ENCODE measurements at regions not wholly inside any gene's neighbourhood (a gene's known extent, or its start where the extent isn't known, plus 50 kb on each side); places are given as distances from the start of the nearest gene placed in this dataset.

- TF ChIP-seq TAF1 (IDR thresholded peaks at IDR 0.05; ENCODE audit: low read depth, low read length) (no peak), PAX5 (IDR thresholded peaks at IDR 0.05; ENCODE audit: insufficient read depth, low read length, severe bottlenecking) (no peak), POLR2AphosphoS5 (IDR thresholded peaks at IDR 0.05; ENCODE audit: low read depth, low read length) (no peak), POU2F2 (IDR thresholded peaks at IDR 0.05; ENCODE audit: low read depth, low read length) (no peak), POLR2A (IDR thresholded peaks at IDR 0.05; ENCODE audit: low read depth, low read length) (no peak), SPI1 (IDR thresholded peaks at IDR 0.05; ENCODE audit: low read depth, low read length) (no peak)
- no peak for DNase-seq (ENCODE audit: insufficient read length, low spot score)
- FAIRE-seq, result no peak
Observed at GRCh38 chr13:44231786-44232516, 141.7 kb upstream of the SERP2 start.

GRCh38 chr13:44232774-44233173 lies 140.8 kb upstream of the SERP2 start:
- DNase-seq (ENCODE audit: insufficient read length, low spot score), result no peak
- TF ChIP-seq POLR2A (IDR thresholded peaks at IDR 0.05; ENCODE audit: low read depth, low read length), result no peak
- TF ChIP-seq SPI1 (IDR thresholded peaks at IDR 0.05; ENCODE audit: low read depth, low read length), result 0 out of 2 replicates have a peak, but pooled peaks have one; percentile 32
- TF ChIP-seq POLR2AphosphoS5 (IDR thresholded peaks at IDR 0.05; ENCODE audit: low read depth, low read length), result no peak
- FAIRE-seq, result no peak

GRCh38 chr13:44234566-44234965 lies 139.1 kb upstream of the SERP2 start:
- no peak for TF ChIP-seq SPI1 (IDR thresholded peaks at IDR 0.05; ENCODE audit: low read depth, low read length)
- no peak for TF ChIP-seq POLR2AphosphoS5 (IDR thresholded peaks at IDR 0.05; ENCODE audit: low read depth, low read length)
- no peak for TF ChIP-seq TAF1 (IDR thresholded peaks at IDR 0.05; ENCODE audit: low read depth, low read length)
- no peak for TF ChIP-seq POU2F2 (IDR thresholded peaks at IDR 0.05; ENCODE audit: low read depth, low read length)
- no peak for TF ChIP-seq POLR2A (IDR thresholded peaks at IDR 0.05; ENCODE audit: low read depth, low read length)
- TF ChIP-seq PAX5 (IDR thresholded peaks at IDR 0.05; ENCODE audit: insufficient read depth, low read length, severe bottlenecking), result no peak
- no peak for FAIRE-seq

GRCh38 chr13:44236370-44236769 lies 137.3 kb upstream of the SERP2 start:
- TF ChIP-seq POLR2A (IDR thresholded peaks at IDR 0.05; ENCODE audit: low read depth, low read length) (no peak), POLR2AphosphoS5 (IDR thresholded peaks at IDR 0.05; ENCODE audit: low read depth, low read length) (no peak), SPI1 (IDR thresholded peaks at IDR 0.05; ENCODE audit: low read depth, low read length) (no peak), TAF1 (IDR thresholded peaks at IDR 0.05; ENCODE audit: low read depth, low read length) (no peak), PAX5 (IDR thresholded peaks at IDR 0.05; ENCODE audit: insufficient read depth, low read length, severe bottlenecking) (no peak), POU2F2 (IDR thresholded peaks at IDR 0.05; ENCODE audit: low read depth, low read length) (no peak)
- FAIRE-seq (no peak), DNase-seq (ENCODE audit: insufficient read length, low spot score) (no peak)

More at GRCh38 chr13:44234566-44234965, 139.1 kb upstream of the SERP2 start:
- DNase-seq (ENCODE audit: insufficient read length, low spot score), result no peak

GRCh38 chr13:44236801-44237207 lies 136.8 kb upstream of the SERP2 start:
- no peak for TF ChIP-seq TAF1 (IDR thresholded peaks at IDR 0.05; ENCODE audit: low read depth, low read length)
- TF ChIP-seq POLR2A (IDR thresholded peaks at IDR 0.05; ENCODE audit: low read depth, low read length), result no peak
- no peak for TF ChIP-seq POLR2AphosphoS5 (IDR thresholded peaks at IDR 0.05; ENCODE audit: low read depth, low read length)
- no peak for TF ChIP-seq PAX5 (IDR thresholded peaks at IDR 0.05; ENCODE audit: insufficient read depth, low read length, severe bottlenecking)
- no peak for TF ChIP-seq POU2F2 (IDR thresholded peaks at IDR 0.05; ENCODE audit: low read depth, low read length)
- no peak for TF ChIP-seq SPI1 (IDR thresholded peaks at IDR 0.05; ENCODE audit: low read depth, low read length)
- DNase-seq (ENCODE audit: insufficient read length, low spot score) (no peak), FAIRE-seq (no peak)

- TF ChIP-seq PAX5 (IDR thresholded peaks at IDR 0.05; ENCODE audit: insufficient read depth, low read length, severe bottlenecking) (no peak), POU2F2 (IDR thresholded peaks at IDR 0.05; ENCODE audit: low read depth, low read length) (no peak), POLR2AphosphoS5 (IDR thresholded peaks at IDR 0.05; ENCODE audit: low read depth, low read length) (no peak), POLR2A (IDR thresholded peaks at IDR 0.05; ENCODE audit: low read depth, low read length) (no peak), TAF1 (IDR thresholded peaks at IDR 0.05; ENCODE audit: low read depth, low read length) (no peak), SPI1 (IDR thresholded peaks at IDR 0.05; ENCODE audit: low read depth, low read length) (no peak)
- no peak for FAIRE-seq
- DNase-seq (ENCODE audit: insufficient read length, low spot score), result peak; percentile 13
Observed at GRCh38 chr13:44237276-44237767, 136.3 kb upstream of the SERP2 start.

- FAIRE-seq, result no peak
- no peak for DNase-seq (ENCODE audit: insufficient read length, low spot score)
- TF ChIP-seq POLR2A (IDR thresholded peaks at IDR 0.05; ENCODE audit: low read depth, low read length), result no peak
- TF ChIP-seq SPI1 (IDR thresholded peaks at IDR 0.05; ENCODE audit: low read depth, low read length), result no peak
- no peak for TF ChIP-seq TAF1 (IDR thresholded peaks at IDR 0.05; ENCODE audit: low read depth, low read length)
- no peak for TF ChIP-seq POU2F2 (IDR thresholded peaks at IDR 0.05; ENCODE audit: low read depth, low read length)
- no peak for TF ChIP-seq POLR2AphosphoS5 (IDR thresholded peaks at IDR 0.05; ENCODE audit: low read depth, low read length)
- no peak for TF ChIP-seq PAX5 (IDR thresholded peaks at IDR 0.05; ENCODE audit: insufficient read depth, low read length, severe bottlenecking)
Observed at GRCh38 chr13:44237881-44238421, 135.7 kb upstream of the SERP2 start.

- no peak for FAIRE-seq
- no peak for DNase-seq (ENCODE audit: insufficient read length, low spot score)
- TF ChIP-seq SPI1 (IDR thresholded peaks at IDR 0.05; ENCODE audit: low read depth, low read length) (no peak), POLR2A (IDR thresholded peaks at IDR 0.05; ENCODE audit: low read depth, low read length) (no peak), TAF1 (IDR thresholded peaks at IDR 0.05; ENCODE audit: low read depth, low read length) (no peak), POLR2AphosphoS5 (IDR thresholded peaks at IDR 0.05; ENCODE audit: low read depth, low read length) (no peak), PAX5 (IDR thresholded peaks at IDR 0.05; ENCODE audit: insufficient read depth, low read length, severe bottlenecking) (no peak), POU2F2 (IDR thresholded peaks at IDR 0.05; ENCODE audit: low read depth, low read length) (no peak)
Observed at GRCh38 chr13:44240611-44241145, 132.9 kb upstream of the SERP2 start.

GRCh38 chr13:44241638-44242037 lies 132.0 kb upstream of the SERP2 start:
- TF ChIP-seq TAF1 (IDR thresholded peaks at IDR 0.05; ENCODE audit: low read depth, low read length), result no peak
- no peak for TF ChIP-seq POLR2AphosphoS5 (IDR thresholded peaks at IDR 0.05; ENCODE audit: low read depth, low read length)
- TF ChIP-seq POLR2A (IDR thresholded peaks at IDR 0.05; ENCODE audit: low read depth, low read length), result no peak
- TF ChIP-seq PAX5 (IDR thresholded peaks at IDR 0.05; ENCODE audit: insufficient read depth, low read length, severe bottlenecking), result no peak
- no peak for TF ChIP-seq SPI1 (IDR thresholded peaks at IDR 0.05; ENCODE audit: low read depth, low read length)
- no peak for TF ChIP-seq POU2F2 (IDR thresholded peaks at IDR 0.05; ENCODE audit: low read depth, low read length)
- no peak for FAIRE-seq

More at GRCh38 chr13:44241638-44242037, 132.0 kb upstream of the SERP2 start:
- no peak for DNase-seq (ENCODE audit: insufficient read length, low spot score)
